ENCODE measurements at regions not wholly inside any gene's neighbourhood (a gene's known extent, or its start where the extent isn't known, plus 50 kb on each side); places are given as distances from the start of the nearest gene placed in this dataset.

- DNase-seq = no peak
Observed at GRCh38 chr11:19394525-19395016, 153.8 kb upstream of the E2F8 start.

GRCh38 chr11:19393941-19394340 lies 153.2 kb upstream of the E2F8 start:
- peak; percentile 34 for DNase-seq

DNA sequence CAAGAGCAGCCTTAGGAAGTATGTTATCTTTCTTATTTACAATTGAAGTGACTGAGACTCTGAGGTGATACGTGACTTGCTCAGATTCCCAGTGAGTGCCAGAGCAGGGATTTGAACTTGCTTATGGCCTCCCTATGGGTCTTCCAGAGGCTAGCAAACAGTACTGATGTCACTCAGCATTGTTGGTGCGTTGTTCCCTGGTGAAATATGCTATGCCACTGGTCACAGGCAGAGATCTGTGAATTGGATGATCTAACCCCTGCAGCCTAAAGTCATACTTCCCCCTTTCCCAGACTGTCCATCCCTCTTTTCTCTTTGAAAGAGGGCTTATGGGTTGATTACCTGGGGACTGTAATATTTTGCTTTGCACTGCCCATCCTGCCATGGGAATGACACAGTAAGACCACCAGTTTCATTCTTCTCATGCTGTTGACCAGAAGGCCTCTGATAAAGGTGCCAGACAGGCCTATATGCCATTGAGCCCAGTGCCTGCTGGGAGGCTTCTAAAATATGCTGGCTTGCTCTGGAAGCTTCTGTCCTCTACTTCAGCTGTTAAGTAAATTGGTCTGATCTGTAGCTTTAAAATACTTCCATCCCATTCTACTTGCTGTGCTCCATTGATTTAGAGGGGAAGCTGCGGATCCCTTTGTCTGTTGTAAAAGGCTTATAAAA lies 152.2 kb upstream of the E2F8 start:
- DNase-seq = no peak

GRCh38 chr11:19392321-19392720 lies 151.6 kb upstream of the E2F8 start:
- no peak for DNase-seq

GRCh38 chr11:19391652-19392051 lies 150.9 kb upstream of the E2F8 start:
- no peak for DNase-seq

DNA sequence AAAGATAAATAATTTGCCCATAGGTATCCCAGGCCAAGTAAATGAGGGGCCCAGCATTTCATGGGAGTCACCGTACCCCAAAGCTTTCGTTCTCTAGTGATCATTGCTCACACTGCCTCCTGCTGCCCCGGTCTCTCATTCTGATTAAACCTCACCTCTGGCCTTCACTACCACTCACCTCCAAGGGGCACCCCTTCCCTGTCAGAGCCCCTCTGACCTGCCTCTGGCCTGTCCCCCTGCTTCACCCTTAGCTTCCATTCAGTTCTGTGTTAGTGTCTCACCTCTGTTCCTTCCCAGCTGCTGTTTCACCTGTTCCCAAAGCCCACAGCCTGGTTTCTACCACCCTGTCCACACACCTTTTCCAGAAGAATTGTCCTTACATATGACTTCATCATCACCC lies 150.3 kb upstream of the E2F8 start:
- DNase-seq = no peak

GRCh38 chr11:19389787-19390303 lies 149.1 kb upstream of the E2F8 start:
- DNase-seq = no peak

- no peak for DNase-seq
Observed at GRCh38 chr11:19382131-19382611, 141.4 kb upstream of the E2F8 start.

GRCh38 chr11:19380375-19380774 lies 139.6 kb upstream of the E2F8 start:
- peak; percentile 91 for DNase-seq

DNA sequence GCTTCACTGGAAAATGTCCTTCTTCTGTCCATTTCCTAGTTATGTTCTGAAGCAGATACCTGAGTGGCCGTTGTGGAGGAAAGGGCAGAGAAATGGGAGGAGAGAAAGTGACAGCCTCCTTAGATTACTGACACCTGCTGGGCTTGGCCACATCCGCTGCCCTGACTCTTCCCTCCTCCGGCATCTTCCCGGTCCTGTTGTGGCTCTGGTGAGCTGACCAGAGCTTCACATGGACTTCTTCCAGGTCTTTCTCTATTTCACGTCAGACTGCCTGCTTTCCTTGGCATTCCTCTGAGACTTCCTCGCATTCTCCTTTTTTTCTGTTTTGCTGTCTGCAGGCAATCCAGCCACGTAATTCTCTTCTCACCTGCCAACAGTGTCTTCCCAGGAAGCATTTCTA lies 138.7 kb upstream of the E2F8 start:
- DNase-seq = no peak

DNA sequence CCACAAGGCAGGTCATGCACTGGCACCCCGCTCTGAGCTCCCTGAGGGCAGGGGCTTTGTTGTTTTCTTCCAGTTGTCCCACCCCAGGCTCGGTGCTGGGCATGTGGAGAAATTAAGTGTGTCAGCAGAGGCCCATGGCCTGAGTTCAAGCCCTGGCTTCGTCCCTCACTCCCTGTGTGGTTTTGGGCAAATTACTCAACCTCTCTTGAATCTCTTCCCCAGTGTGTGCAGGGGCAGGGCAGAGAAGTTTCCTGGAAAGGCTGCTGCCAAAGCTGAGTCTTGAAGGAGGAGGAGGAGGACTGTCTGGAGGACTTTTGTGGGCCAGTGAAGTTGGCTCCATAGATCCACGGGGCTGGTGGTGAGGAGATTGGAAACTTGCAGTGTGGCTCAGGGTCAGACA lies 138.1 kb upstream of the E2F8 start:
- peak; percentile 21 for DNase-seq

DNA sequence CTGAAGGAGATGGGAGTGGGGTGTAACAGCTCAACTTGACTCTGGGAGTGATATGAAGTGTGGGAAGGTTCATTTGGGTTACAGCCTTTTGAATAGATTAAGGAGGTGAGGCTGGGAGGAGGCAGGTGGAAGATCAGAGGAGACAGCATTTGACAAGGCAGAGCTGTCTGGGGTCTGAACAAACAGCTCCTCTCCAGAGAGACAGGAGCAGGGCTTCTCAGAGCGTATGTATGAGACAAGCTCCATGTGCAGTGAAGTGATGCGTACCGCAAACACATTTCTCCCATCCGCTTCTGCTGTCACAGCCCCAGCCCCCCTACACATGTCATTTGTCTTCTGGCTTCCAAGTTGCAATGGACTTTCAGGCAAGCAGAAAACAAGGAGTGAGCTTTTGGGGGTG lies 137.1 kb upstream of the E2F8 start:
- no peak for DNase-seq

DNA sequence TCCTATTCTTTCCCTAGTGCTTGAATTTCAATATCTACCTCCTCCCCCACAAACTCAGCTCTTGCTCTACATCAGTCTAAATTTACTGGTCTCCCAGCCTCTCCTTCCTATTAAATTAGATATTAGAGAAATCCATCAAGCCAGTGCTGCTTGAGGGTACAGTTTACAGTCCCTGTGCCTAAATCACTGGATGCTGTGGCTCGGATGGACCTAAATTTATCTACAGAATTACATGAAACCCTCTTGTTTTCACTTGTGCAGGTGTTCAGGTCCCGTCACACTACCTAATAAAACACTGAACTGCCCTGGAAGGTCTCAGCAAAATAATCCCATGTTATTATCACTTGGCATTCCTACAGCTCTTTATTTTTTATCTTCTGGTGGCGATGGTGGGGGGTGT lies 134.7 kb upstream of the E2F8 start:
- DNase-seq = no peak

DNA sequence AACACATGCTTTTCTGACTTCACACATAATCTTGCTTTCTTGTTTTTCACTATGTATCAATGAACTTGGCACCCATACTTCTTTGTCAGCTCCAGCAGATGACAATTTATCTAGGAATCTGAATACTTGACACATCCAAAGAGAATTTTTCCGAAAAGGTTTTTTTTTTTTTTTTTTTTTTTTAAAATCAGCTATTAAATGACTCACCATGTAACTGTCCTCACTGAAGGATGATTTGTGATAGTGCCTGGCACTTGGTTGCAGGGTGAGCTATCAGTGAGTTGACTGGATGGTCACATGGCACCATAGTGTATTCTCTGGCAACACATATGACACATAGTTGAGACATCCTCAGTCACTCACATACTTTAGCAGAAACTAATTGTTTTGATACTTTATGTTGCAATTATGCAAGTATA lies 133.4 kb upstream of the E2F8 start:
- peak; percentile 84 for DNase-seq

- DNase-seq = no peak
Observed at GRCh38 chr11:19372381-19372780, 131.6 kb upstream of the E2F8 start.

- peak; percentile 24 for DNase-seq
Observed at GRCh38 chr11:19370100-19370861, 129.5 kb upstream of the E2F8 start.

DNA sequence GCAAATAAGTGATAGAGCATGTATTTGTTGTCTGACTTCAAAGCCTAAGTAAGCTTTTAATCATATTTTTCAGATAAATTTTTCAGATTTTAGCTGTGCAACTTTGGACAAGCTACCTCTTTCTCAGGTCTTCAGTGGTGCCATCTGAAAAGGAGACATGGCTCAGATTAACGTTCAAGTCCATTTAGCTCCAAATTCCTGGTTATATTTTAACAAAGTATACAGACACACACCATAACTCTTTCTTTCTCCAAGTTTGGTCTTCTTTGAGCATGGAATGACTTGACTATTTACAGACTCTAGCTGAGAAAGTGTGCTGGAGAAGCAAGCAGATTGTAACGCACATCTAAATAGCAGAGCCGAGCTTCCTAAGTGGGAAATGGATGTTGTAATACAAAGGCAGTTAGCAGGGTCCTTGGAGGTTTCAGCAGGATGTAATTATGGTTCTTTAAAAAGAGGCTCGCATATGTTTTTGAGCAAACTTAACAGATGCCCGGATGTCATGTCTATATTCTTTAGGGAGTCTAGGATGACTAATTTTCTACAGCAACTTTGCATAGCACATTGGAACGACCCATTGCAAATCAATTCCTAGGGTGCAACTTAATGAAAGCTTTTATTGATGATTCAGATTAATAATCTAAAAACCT lies 128.1 kb upstream of the E2F8 start:
- DNase-seq = no peak

- peak; percentile 11 for DNase-seq
Observed at GRCh38 chr11:19366992-19367709, 126.4 kb upstream of the E2F8 start.

GRCh38 chr11:19365743-19366410 lies 125.1 kb upstream of the E2F8 start:
- no peak for DNase-seq

DNA sequence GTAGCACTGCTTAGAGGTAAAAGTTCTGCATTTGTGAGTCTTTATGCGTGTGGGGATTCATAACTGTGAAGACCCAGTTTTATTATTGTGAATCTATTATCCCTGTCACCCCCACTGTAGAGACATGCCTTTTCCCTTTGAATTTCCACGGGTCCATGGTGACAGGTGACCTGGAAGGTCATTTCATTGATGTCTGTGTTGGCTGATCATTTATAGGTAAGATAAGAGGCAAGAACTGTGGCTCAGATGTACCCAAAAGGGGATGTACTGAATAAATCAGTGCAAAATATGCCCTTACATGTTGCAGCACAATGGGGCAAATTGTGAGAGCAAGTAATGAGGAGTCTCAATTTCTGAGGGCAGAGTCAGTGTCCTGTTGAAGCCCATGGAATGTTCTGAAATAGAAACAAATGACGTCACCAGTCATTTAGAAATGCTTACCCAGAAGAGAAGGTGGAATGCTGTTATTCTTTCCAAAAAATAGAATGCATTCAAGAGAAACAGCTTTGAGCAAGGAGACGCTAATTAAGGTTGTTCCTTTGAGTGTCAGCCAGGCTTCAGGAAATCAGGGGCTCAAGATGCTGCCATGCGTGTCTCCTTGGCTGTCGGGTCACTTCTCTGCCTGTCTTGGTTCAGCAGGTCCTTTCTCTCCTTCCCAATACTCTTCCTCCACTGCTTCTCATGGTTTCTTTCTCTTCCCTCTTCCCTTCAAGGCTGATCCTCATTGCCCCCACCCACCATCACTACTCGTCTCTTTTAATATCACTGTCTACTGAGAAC lies 118.7 kb upstream of the E2F8 start:
- no peak for DNase-seq

DNA sequence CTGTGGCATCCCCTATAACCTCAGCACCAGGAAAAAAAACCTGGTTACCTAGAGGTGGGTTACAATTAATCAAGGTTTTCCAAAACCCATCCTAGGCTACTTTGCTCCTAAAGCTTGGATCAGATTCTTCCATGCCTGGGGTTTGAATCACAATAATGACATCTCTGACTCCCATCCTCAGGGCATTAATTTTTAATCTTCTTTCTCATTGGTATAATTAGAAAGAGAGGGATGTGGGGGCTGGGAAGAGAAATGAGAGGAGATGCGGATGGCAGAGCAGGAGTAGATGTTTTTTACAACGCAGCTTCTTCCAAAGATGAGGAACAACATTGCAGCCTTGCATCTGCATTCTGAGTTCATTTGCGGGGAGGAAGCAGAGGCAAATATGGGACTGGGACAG lies 117.2 kb upstream of the E2F8 start:
- no peak for DNase-seq
